GM21529 (cell line): ENCODE measurements at regions not wholly inside any gene's neighbourhood (a gene's known extent, or its start where the extent isn't known, plus 50 kb on each side); places are given as distances from the start of the nearest gene placed in this dataset.
"Not testable (repeated sequence)": the region's sequence is repeated elsewhere in the genome, so short reads cannot be mapped to it uniquely, and the experiment has no call there.

ENCODE experiments used
- ATAC-seq: cut with Tn5 transposase; IDR thresholded peaks from one replicate; pipeline ENCODE4 v1.9.1; 2021; ENCODE audit not compliant: unreplicated experiment

DNA sequence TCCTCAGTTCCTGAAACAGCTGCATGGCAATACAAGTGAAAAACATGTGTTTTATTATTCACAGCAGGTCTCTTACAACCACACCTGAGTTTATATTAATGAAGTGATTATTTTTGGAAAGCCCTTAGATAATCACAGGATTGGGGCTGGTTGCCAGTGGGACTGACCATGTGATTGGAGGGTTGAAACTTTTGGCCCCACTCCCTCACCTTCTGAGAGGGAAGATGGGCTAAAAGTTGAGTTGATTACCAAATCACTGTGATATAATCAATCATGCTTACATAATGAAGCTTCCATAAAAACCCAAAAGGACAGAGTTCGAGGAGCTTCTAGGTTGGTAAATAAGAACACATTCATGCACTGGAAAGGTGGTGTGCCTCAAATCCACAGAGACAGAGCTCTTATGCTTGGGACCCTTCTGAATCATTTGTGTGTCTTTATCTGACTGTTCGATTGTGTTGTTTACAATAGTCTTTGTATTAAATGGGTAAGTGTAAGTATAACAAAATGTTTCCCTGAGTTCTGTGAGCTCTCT lies 393.9 kb downstream of the RPS24 start:
- no peak for ATAC-seq

DNA sequence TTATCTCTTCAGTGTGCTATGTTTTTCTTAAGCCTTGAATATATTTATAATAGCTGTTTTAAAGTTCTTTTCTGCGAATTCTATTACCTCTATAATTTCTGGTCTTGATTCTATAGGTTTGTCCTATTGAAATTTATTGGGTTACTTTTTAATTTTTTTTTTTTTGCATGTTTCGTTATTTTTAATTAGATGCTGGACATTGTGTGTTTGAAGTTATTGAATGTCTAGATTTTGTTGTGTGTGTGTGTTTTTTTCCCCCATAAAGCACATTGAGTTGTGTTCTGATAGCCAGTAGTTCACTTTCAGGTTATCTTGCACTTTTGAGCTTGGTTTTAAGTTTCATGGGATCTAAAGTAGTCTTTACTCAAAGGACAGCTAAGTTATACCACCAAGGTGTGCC lies 394.9 kb downstream of the RPS24 start:
- no peak for ATAC-seq

DNA sequence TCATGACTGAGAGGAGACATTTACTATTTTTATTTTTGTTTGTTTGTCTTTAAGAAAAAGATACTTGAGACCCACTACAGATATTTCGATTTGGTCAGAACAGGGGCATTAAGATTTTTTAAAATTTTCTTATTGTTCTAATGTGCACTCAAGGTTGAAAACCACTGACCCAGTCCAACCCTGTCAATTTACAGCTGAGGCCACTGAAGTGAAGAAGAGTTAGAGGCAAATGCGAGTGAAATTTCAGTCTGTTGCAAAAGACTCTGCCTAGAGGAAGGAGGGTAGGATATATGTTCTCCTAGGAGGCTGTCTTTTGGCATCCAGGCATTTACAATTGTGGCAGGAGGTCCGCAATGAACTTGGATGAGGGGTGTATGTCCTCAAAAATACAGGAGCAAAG lies 396.3 kb downstream of the RPS24 start:
- no peak for ATAC-seq

DNA sequence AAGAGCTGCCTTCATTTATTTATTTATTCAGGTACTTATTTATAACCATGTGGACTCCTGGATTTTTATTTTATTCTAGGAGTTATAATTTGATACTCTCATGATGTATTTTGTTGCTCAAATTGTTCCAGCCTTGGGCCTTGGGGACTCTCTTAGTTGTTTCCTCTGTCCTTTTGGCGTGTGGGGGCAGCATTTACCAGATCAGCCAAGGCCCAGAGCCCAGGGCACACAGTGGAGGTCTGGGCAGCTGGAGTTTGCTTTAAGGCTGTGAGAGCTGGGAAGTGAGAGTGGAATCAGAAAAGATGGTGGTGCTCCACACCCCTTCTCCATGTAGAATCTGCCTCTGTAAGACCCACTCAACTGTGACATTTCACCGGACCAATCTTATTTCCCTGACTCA lies 398.9 kb downstream of the RPS24 start:
- no peak for ATAC-seq

DNA sequence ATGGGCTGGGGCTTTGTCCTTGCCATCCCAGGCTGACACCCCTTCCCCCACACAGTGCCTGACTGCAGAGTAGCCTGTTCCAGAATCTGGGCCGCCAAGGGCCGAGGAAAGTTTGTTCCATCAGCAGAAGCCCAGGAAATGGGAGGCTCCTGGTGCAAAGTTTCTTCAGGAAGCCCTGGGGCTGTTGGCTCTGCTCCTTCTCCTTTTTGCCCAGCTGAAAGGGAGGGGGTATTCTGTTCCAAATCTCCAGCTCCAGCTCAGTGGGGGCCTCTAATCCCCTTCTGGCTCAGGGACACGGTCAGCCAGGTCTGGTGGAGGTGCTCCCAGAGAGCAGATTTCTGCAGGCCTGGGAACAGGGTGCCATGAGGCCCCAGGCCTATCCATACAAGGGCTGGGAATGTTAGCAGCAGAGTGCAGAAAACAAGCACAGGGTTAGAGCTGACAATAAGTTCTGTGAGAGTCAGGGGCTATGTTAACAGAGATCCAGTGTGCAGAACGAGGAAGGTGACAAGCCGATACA lies 399.5 kb downstream of the RPS24 start:
- no peak for ATAC-seq

DNA sequence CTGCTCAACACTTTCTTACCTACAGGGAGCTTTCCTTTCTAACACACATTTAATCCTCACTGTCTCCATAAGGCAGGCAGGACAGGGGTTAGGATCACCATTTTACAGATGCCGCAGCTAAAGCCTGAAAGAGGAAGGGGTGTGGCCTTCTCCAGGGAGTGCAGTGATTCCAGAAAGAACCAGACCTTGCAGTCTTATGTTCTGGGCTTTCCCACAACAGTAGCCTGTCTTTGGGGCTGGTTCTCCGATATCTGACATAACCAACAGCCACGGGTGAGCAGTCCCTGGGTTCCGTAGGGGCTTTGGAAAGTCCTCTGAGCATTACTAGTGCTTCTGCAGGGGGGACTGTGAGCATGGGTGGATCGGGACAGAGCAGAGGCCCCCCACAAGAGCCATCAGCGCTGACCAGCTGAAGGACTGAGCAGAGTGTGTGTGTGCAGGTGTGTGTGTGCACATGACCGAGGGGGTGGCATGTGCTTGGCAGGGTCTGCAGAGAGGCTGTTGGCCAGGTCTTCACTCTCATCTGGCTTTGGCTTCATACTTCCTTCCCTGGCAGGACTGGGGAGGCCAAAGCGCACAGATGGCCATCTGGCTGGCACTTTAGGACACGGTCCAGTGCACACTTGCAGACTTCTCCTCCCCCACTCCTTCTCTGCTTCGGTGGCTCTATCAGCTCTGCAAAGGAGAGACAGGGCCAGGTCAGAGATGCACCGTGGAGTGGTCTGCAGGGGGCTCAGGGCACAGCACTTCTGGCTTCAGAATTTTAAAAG lies 400.3 kb downstream of the RPS24 start:
- ATAC-seq, result no peak

DNA sequence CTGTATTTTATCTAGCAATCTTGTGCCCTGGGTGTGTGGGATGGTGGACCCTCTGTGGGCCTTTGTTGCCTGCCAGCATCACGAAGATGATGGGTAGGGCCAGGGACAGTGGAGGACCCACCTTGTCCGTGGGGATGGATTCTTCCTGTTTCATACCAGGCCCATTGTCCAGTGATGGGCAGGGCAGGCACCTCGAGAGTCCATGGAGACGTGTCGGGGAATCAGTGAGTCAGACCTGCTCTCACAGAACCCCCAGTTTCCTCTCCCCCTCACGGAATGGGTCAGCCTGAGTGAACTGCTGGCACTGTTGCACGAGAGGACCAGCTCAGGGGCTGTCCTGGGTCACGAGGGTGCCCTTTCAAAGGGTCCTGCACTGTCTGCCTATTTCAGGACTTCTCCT lies 401.2 kb downstream of the RPS24 start:
- ATAC-seq, result no peak

DNA sequence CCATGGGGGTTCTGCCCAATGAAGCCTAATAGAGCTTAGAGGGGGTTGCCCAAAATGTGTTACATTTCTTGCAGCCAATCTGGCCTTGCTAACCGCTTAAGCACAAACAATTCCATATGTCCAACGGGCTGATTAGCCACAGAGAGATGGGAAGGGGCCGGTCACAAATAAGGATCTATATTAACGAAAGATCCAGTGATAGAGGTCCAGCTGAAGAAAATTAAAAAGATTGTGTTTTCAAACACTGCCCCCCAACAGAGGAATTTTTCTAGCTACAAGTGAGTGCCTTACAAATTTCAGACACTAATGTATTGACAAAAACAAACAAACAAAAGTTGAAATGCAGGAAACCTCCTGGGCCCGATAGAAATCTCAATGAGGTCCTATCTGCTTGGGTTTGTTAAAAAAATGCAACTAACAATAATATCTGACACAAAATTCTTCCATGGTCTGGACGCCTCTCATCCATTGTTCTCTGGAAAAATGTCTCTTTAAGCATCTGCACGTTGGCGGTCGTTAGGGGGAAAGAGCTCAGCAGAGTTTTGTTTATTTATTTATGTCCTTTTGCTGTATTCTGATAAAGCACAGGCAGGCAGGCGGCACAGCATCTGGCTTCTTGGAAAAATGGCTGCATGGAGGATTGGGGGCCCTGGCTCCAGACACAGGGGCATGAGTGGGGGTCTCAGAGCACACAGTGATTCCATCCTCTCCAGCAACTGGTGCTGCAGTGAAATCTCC lies 402.0 kb downstream of the RPS24 start:
- no peak for ATAC-seq

DNA sequence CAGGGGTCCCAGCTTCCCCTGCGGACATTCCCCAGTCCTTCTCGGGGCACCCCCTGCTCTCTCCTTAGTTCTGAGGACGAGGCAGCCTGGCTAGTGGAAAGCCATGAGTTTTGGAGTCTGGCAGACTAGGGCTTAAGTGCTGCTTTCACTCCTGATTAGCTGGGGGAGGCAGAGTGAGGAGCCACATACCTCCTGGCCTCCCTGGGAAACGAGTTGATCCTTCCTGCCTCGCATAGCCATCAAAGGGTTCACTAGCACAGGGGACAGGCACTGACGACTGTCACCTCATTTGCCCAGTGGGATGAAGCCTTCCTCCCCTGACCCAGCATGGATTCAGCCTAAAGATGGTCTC lies 402.5 kb downstream of the RPS24 start:
- ATAC-seq, result no peak

DNA sequence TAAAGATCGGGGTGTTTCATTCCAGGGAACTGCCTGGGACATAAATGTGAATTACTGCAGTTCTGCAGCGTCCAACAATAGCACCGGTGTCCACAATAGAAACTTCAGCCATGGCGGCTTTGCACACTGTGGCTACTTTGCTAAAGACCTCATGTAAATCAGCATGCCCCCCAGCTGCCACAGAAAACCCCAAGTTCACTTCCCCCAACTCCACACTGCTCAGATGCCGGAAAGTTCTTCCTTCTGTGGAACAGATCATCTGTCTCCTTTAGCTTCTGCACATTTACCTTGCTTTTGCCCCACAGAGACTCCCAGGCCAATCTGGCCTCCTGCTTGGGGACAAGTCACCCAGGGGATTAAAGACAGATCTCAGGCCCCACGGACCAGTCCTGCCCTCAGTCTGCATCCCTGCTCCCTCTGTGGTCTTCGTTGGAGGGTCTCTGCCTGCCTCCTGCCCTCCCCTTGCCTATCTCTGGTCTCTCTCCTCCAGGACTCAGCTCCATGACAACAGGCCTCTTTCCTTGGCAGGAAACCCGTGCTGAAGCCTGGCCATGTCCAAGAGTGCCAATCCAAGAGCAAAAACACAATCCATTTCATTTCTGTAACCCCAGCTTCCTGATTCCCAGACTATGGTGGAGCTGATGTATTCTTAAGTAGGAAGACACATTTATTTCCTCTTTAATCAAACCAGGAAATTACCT lies 403.2 kb downstream of the RPS24 start:
- ATAC-seq, result no peak

DNA sequence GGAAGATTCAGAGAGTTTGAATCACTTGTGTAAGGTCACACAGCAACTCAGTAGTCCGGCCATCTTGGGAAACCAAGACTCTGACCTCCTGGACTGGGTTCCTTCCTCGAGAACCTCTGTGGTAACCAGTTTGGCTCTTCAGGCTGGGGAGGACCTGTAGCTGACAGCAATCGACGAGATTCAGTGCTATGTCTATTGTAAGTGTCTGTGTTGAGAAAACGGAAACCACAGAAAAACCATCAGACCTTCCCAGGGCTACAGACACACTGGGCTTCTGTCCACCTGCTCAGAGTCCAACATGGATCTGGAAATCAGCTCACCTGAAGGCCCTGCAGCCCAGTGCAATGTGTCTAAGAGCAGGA lies 403.7 kb downstream of the RPS24 start:
- ATAC-seq, result no peak

DNA sequence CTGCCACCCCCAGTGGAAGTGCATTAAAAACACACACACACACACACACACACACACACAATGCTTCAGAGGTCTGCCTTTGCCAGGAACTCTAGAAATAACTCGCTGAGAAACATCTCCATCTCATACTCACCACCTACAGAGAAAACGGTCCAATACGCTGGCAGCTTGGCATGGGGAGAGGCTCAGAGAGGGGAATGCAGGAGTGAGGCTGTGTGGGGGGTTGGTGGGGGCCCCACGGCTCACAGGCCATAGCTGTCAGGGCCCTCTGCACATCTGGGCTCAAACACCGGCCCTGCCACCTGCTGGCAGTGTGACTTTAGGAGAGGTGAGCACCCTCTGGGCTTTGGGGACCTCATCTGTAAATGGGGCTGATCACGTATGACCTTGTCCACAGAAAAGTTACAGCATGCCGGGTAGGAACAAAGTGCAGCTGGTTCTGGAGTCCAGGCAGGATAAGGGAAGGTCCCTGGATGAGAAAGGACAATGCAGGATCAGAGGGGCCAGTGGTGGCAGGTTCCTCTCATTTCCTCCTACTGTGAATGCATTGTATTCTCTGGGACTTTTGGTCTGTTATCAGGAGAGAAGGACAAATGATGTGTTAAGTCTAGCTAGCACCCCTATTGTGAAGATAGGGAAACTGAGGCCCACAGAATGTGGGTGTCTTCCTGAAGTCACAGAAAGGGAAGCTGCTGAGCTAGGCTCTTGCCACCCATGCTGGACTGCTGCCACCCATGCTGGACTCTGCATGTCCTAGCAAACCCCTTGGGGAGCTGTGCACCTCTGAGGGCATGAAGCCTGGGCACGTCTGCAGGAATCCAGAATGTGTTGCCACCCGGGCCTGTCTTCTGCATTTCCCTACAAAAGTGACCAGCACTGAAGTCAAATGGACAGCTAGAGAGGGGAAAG lies 404.6 kb downstream of the RPS24 start:
- no peak for ATAC-seq

DNA sequence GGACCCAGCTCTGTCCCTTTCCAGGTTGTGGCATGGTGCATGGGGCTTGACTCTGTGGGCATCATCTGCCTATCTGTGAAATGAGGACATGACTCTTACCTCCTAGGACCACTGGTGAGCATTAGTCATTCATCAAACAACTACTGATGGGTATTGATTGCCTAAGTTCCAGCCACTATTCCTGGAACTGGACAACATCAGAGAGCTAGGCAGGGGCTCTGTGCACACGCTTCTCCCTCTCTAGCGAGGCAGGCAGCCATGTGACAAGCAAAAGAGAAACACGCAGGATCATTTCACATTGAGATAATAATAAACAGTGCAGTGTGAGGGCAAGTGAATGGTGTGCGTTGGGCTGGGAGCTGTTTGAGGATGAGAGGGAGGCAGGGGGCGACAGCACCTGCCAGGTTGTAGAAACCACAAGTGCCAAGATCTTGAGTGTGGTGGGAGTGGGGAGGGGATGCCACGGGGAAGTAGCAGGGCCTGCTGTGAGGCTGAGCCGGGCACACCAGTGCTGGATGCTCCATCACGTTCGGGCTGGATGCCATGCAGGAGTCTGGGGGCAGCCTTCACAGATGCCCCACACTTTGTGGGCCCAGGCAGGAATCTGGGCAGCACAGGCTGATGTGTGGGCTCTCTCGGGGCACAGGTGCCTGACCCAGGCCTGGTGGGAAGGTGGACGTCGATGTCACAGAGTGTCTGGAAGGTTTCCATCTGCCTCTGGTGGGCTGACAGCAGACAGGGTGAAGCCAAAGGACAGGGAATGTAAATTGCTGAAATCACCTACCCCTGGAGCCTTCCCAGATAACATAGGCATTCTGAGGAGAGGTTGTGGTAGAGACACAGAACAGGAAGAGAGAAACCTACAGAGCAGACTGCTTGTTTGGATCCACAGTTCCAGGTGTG lies 405.5 kb downstream of the RPS24 start:
- ATAC-seq, result no peak

DNA sequence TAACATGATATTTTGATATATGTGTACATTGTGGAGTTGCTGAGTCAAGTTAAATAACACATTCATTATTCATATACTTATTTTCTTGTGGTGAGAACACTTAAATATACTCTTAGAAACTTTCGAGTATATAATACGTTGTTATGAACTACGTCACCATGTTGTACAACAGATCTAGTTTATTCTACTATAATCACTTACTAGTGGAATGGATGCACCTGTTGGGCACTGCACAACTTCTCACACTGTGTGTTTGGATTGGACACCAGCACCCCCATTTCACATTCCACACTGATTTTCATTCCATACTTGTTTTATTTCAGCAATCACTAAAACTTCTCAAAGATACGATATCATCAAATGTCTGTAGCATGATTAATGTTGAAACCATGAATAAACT lies 407.3 kb downstream of the RPS24 start:
- no peak for ATAC-seq

DNA sequence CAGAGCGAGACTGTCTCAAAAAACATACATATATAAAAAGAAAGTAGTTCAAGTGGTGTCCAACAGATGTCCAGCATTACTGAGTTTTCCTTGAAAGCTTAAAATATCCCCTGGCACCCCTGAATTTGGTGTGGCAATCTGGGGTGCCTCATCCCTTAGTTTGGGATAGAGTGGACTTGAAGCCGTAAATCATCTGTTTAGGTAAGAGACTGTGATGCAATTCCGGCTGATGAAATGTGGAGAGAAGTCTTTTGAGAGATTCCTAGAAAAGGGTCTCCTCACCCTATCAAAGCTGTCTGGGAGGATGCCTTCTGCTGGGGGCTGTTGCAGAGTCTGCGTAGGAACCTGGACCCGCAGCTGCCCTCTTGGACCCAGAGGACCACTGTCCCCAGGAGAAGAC lies 408.0 kb downstream of the RPS24 start:
- no peak for ATAC-seq

DNA sequence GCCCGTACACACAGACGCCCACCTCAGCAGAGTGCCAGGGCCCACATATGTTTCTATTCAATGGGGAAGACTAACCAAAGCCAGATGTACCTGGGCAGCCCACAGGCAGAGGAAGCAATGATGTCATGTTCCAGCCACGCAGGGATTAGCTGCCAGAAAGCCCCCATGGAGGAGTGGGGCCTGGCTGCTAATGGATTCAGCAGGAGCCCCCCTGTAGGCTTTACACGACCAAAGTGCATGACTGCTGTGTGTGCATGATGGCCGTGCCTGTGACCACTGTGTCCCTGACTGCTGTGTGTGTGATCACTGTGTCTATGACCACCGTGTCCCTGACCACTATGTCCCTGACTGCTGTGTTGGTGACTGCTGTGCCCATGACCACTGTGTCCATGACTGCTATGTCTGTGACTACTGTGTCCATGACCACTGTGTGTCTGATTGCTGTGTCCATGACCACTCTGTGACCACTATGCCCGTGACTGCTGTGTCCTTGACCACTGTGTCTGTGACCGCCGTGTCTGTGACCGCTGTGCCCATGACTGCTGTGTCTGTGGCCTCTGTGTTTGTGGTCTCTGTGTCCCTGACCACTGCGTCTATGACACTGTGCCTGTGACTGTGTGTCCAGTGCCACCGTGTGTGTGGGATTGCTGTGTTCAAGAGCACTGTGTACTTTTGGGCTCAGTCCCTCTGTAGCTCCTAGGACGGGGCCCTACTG lies 409.3 kb downstream of the RPS24 start:
- no peak for ATAC-seq

DNA sequence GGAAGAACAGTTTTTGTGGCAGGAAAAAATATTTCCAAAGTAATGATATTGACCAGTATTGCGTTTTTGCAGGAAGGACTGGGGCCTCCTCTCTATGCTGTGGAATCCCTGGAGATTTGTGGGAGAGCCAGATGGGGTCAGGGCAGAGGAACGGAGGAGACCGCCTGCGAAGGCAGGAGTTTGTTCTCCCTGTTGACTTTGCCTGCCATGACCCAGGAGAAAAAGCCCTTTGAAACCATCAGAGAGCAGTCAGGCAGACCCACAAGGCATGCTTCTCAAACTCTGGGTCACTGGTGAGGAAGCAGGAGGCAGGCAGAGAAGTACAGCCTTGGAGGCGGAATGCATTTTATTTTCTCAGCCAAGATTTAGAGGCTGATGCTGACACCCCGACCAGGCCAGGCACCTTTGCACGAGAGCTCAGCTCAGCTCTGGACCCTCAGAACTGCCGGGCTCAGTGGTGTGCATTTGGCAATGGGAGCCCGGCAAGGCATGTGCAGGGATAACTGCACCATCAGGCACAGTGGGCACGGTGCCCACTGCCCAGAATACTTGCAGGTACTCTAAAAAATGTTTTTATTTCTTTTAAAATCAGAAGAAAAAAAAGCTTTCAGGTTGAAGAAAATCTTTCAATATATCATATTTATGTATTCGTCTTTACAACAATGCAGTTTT lies 410.4 kb downstream of the RPS24 start:
- ATAC-seq, result no peak

DNA sequence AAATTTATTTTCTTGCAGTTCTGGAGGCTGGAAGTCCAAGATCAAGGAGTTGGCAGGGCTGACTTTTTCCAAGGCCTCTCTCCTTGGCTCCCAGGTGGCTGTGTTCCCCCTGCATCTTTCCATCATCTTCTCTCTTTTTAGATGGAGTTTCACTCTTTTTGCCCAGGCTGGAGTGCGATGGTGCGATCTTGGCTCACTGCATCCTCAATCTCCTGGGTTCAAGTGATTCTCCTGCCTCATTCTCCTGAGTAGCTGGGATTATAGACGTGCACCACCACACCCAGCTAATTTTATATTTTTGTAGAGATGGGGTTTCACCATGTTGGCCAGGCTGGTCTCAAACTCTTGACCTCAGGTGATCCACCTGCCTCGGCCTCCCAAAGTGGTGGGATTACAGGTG lies 411.1 kb downstream of the RPS24 start:
- ATAC-seq, result not testable (repeated sequence)
